ENCODE measurements at regions not wholly inside any gene's neighbourhood (a gene's known extent, or its start where the extent isn't known, plus 50 kb on each side); places are given as distances from the start of the nearest gene placed in this dataset.

DNA sequence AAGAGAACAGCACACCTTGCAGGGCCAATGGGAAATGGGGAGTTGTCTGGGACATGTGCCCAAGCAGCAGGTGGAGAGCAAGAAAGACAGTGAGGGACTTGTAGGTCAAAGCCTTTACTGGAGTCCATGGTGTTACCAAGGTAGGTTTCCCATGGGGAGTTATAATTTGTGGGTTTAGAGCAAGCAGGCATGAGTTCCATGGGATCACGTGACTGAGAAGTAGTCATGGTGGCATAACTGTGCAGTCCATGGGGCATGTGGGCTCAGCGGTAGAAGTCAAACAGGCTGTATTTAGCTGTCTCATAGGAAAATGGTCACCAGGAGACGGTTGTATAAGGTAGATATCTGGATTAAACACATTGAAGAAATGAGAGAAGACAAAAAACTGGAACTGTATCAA lies 715.1 kb downstream of the SLITRK1 start:
- TF ChIP-seq, protein P1, sequence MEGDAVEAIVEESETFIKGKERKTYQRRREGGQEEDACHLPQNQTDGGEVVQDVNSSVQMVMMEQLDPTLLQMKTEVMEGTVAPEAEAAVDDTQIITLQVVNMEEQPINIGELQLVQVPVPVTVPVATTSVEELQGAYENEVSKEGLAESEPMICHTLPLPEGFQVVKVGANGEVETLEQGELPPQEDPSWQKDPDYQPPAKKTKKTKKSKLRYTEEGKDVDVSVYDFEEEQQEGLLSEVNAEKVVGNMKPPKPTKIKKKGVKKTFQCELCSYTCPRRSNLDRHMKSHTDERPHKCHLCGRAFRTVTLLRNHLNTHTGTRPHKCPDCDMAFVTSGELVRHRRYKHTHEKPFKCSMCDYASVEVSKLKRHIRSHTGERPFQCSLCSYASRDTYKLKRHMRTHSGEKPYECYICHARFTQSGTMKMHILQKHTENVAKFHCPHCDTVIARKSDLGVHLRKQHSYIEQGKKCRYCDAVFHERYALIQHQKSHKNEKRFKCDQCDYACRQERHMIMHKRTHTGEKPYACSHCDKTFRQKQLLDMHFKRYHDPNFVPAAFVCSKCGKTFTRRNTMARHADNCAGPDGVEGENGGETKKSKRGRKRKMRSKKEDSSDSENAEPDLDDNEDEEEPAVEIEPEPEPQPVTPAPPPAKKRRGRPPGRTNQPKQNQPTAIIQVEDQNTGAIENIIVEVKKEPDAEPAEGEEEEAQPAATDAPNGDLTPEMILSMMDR (tag by site-specific recombination; IDR thresholded peaks at IDR 0.05): no peak
- TF ChIP-seq ZNF792 (tag by site-specific recombination; IDR thresholded peaks at IDR 0.05) (no peak), ZNF24 (tag by site-specific recombination; IDR thresholded peaks at IDR 0.05) (no peak)
